ENCODE measurements at regions not wholly inside any gene's neighbourhood (a gene's known extent, or its start where the extent isn't known, plus 50 kb on each side); places are given as distances from the start of the nearest gene placed in this dataset.

DNA sequence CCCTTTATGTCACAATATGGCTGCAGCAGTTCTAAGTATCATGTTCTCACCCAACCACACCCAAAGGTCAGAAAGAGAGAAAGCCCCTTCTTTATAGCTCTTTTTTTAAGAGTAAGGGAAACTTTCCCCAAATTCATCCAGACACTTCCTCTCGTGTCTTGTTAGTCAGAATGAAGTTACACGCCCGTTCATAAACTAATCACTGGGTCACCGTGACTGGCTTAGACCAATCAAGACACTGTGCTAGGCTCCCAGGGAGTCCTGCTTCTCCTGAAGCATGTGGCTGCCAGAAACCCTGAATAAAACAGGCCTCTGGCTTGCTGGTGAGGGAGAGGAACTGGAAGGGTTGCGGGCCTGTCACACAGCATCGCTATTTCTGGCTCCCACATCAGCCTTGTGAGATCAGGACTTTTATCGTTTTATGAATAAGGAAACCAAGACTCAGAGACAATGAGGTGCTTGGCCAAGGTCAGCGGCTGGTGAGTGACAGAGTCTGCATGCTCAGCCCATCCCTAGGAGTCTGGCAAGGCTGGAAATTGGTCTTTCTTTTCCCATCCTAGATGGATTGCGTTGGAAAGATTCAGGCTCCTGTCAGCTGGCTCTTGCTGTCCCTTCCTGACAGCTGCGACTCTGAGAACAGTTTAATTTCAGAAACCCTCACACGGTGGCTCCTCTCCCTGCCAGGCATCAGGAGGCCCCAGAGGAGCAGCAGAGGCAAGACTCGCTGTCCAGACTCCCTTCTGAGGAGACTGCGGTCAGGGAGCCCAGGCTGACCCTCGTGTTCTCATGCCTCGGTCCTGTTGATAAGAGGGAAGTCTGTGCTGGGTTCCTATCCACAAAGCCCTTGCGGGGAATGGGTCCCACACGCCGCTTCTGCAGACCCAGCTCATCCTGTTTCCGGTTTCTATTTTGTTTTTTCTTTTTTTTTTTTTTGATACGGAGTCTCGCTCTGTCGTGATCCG is 104.5 kb upstream of the TAF1B start:
- TF ChIP-seq, protein P1, sequence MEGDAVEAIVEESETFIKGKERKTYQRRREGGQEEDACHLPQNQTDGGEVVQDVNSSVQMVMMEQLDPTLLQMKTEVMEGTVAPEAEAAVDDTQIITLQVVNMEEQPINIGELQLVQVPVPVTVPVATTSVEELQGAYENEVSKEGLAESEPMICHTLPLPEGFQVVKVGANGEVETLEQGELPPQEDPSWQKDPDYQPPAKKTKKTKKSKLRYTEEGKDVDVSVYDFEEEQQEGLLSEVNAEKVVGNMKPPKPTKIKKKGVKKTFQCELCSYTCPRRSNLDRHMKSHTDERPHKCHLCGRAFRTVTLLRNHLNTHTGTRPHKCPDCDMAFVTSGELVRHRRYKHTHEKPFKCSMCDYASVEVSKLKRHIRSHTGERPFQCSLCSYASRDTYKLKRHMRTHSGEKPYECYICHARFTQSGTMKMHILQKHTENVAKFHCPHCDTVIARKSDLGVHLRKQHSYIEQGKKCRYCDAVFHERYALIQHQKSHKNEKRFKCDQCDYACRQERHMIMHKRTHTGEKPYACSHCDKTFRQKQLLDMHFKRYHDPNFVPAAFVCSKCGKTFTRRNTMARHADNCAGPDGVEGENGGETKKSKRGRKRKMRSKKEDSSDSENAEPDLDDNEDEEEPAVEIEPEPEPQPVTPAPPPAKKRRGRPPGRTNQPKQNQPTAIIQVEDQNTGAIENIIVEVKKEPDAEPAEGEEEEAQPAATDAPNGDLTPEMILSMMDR (IDR thresholded peaks at IDR 0.05), result no peak
- no peak for TF ChIP-seq POLR2A (IDR thresholded peaks at IDR 0.05)
